Heart right ventricle (tissue), 16 donors: ENCODE measurements at regions not wholly inside any gene's neighbourhood (a gene's known extent, or its start where the extent isn't known, plus 50 kb on each side); places are given as distances from the start of the nearest gene placed in this dataset.

ENCODE experiments used
- ATAC-seq, 8 donors: fragments of 200-7000 bp; cut with Tn5 transposase; one replicate each; pipeline ENCODE4 v1.9.1; 2020; ENCODE audit warnings: mild to moderate bottlenecking in 8 of 8, moderate library complexity in 8 of 8, moderate number of reproducible peaks in 1 of 8
- DNase-seq, 2 donors: peaks; one replicate each; pipeline ENCODE4 v3.0.0-alpha.2; 2020
- H3K27ac ChIP-seq, 10 donors: fragments of 200-600 bp; sonication (generic) in 2 of 10; one replicate each; pipeline versions ENCODE4 v1.5.0 to v1.8.0; 2020 to 2022; ENCODE audit warnings: mild to moderate bottlenecking in 3 of 10
- H3K27me3 ChIP-seq, 7 donors: fragments of 200-600 bp; one replicate each; pipeline ENCODE4 v1.8.0; 2021 to 2022; ENCODE audit warnings: mild to moderate bottlenecking in 2 of 7
- H3K36me3 ChIP-seq, 9 donors: fragments of 200-600 bp; sonication (generic) in 1 of 9; one replicate each; pipeline versions ENCODE4 v1.5.0 to v1.8.0; 2020 to 2022; ENCODE audit warnings: mild to moderate bottlenecking in 2 of 9
- H3K4me1 ChIP-seq, 9 donors: fragments of 200-600 bp; sonication (generic) in 1 of 9; one replicate each; pipeline versions ENCODE4 v1.5.0 to v1.8.0; 2020 to 2022; ENCODE audit warnings: mild to moderate bottlenecking in 4 of 9
- H3K4me3 ChIP-seq, 10 donors: fragments of 200-600 bp; sonication (generic) in 2 of 10; one replicate each; pipeline versions ENCODE4 v1.5.0 to v1.8.0; 2020 to 2022; ENCODE audit warnings: mild to moderate bottlenecking in 7 of 10, moderate library complexity in 2 of 10
- H3K9me3 ChIP-seq, 11 donors: fragments of 200-600 bp in 10 of 11; sonication (generic) in 2 of 11; one replicate each; pipeline versions ENCODE4 v1.5.0 to v1.8.0; 2013 to 2022; ENCODE audit warnings: mild to moderate bottlenecking in 2 of 11, control low read depth in 1 of 11, moderate library complexity in 1 of 11
- WGBS, 2 donors: extraction: QIAGEN DNeasy Blood & Tissue Kit; methylation state at CpG; one replicate each; pipeline ENCODE4 v1.1.7; 2013; ENCODE audit warnings: inconsistent platforms in 1 of 2; 5-methylcytosine and 5-hydroxymethylcytosine counted together
- intact Hi-C, 10 donors: fragments of 100-400 bp; cut with DNase I; formaldehyde crosslinking; loops; one replicate each; pipeline versions ENCODE4 v1.11.1 to v1.14.2; 2022
- TF ChIP-seq, protein P1 (sequence below), 9 donors: fragments of 200-600 bp; sonication (generic) in 2 of 9; IDR thresholded peaks; one replicate each; pipeline versions ENCODE4 v1.5.0 to v1.8.0; 2021 to 2022; ENCODE audit warnings: antibody characterized with exemption in 9 of 9, mild to moderate bottlenecking in 5 of 9, moderate library complexity in 1 of 9
- donor health status: Arrhythmogenic right ventricular cardiomyopathy.
- donor health status: ischemic (EF 13 %, LVEDD 7.1; RV severe dilation, severe dysfunction).
- donor health status: healthy with polysubstance abuse.
- donor health status: DM: no; HTN: yes; CAD: no.
- donor health status: DM: no; HTN: no; CAD: no.
- donor health status: ischemic (EF 25% LVEDD 6.9; RV normal size, moderate dysfunction).
- donor health status: ischemic (EF 25% LVEDD 5.7; RV mildly dilated, moderate dysfunction).
- donor health status: healthy.
- donor health status: DM: yes; HTN: yes; CAD: no.
- donor health status: Ischemic cardiomyopathy.
- donor health status: ischemic (EF 35%, LVEDD 5.7; RV mildly dilated, moderate dysfunction).
- donor health status: nonischemic (EF 11% LVEDD 7.7; RV severe dilation, severe dysfunction).
- donor health status: DM: yes; HTN: yes; CAD: no.
- donor health status: PGD.
- donor health status: ischemic (EF 29% LVEDD 5.4; RV normal size, mild dysfunction).
- donor health status: nonischemic (EF 23%, LVEDD 6.1; RV moderate dilation, normal function).

- DNase-seq (no peak), ATAC-seq (no peak)
- TF ChIP-seq, protein P1, sequence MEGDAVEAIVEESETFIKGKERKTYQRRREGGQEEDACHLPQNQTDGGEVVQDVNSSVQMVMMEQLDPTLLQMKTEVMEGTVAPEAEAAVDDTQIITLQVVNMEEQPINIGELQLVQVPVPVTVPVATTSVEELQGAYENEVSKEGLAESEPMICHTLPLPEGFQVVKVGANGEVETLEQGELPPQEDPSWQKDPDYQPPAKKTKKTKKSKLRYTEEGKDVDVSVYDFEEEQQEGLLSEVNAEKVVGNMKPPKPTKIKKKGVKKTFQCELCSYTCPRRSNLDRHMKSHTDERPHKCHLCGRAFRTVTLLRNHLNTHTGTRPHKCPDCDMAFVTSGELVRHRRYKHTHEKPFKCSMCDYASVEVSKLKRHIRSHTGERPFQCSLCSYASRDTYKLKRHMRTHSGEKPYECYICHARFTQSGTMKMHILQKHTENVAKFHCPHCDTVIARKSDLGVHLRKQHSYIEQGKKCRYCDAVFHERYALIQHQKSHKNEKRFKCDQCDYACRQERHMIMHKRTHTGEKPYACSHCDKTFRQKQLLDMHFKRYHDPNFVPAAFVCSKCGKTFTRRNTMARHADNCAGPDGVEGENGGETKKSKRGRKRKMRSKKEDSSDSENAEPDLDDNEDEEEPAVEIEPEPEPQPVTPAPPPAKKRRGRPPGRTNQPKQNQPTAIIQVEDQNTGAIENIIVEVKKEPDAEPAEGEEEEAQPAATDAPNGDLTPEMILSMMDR (IDR thresholded peaks at IDR 0.05): no peak
- intact Hi-C loops: no loop called here
- peaks cover 0 to 43% (median 22%) of the 10 kb centered on the region in 7 donors for H3K27me3 ChIP-seq
- no peak overlapping the region for H3K4me3 ChIP-seq
- 90 to 92% methylated on average over 37 of the region's 37 CpGs for WGBS, 2 donors
- no peak overlapping the region for H3K27ac ChIP-seq
- no peaks in the 10 kb centered on the region for H3K4me1 ChIP-seq
- no peaks in the 10 kb centered on the region for H3K36me3 ChIP-seq
- peaks cover 0 to 16% (median 0%) of the 10 kb centered on the region in 11 donors for H3K9me3 ChIP-seq
Observed at GRCh38 chr4:3670521-3671519, 95.4 kb upstream of the ADRA2C start.

DNA sequence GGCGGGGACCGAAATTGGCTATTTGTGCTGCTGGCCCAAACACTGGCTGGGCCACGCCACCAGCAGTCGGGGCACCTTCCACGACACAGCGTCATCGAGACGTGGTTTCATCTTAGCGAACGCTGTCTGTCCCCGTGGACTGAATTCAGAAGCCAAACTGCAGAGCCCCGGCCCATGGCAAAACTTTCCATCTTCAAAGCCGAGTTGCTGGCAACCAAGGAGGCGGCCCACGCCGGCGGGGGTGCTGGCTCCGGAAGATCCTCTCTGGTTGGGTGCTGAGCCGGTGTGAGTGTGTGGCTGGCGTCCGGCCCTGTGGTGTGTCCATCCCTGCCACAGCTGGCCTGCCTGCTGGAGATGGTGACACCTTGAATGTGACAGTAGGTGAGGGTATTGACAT, 96.6 kb upstream of the ADRA2C start:
- WGBS, 2 donors: 93 to 94% methylated on average over 21 of the region's 21 CpGs
- TF ChIP-seq, protein P1 (IDR thresholded peaks at IDR 0.05): no peak
- intact Hi-C loops: no loop called here
- H3K27ac ChIP-seq: no peak overlapping the region
- H3K36me3 ChIP-seq: no peaks in the 10 kb centered on the region
- ATAC-seq: no peak
- peaks cover 0 to 16% (median 0%) of the 10 kb centered on the region in 11 donors for H3K9me3 ChIP-seq
- H3K4me1 ChIP-seq: no peaks in the 10 kb centered on the region
- no peak overlapping the region for H3K4me3 ChIP-seq
- peaks cover 0 to 42% (median 13%) of the 10 kb centered on the region in 7 donors for H3K27me3 ChIP-seq
- DNase-seq: no peak

- ATAC-seq: no peak
- Histone ChIP-seq H3K36me3 (no peaks in the 10 kb centered on the region), H3K4me3 (no peak overlapping the region), H3K27me3 (peaks cover 0 to 39% (median 13%) of the 10 kb centered on the region in 7 donors), H3K9me3 (peaks cover 0 to 16% (median 0%) of the 10 kb centered on the region in 11 donors), H3K4me1 (no peaks in the 10 kb centered on the region), H3K27ac (no peak overlapping the region)
- DNase-seq: no peak
- intact Hi-C loops: no loop called here
- 86% methylated on average over 27 of the region's 27 CpGs for WGBS, 2 donors
- TF ChIP-seq, protein P1 (IDR thresholded peaks at IDR 0.05): no peak
Observed at GRCh38 chr4:3668825-3669552, 97.2 kb upstream of the ADRA2C start.

DNA sequence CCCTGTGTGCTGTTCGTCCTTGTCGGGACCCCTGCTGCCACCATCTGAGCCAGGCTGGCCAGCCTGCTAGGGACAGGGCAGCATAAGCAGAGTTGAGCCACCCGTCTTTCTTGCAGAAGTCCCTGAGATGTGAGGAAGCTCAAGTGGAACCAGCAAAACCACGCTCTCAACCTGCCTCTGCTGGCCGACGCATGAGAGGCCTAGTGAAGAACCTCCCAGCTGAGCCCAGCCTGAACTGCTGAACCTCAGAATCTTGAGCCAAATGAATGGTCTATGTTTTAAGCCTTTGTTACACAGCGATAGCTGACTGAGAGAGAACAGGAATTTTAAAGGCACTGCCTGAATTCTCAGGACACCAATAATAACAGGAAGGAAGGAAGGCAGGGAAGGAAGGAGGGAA, 98.9 kb upstream of the ADRA2C start:
- WGBS, 2 donors: 78 to 79% methylated on average over 7 of the region's 7 CpGs

More for the DNA sequence above, 98.9 kb upstream of the ADRA2C start:
- intact Hi-C loops: no loop called here
- Histone ChIP-seq H3K4me3 (no peak overlapping the region), H3K4me1 (no peaks in the 10 kb centered on the region), H3K9me3 (peaks cover 0 to 12% (median 0%) of the 10 kb centered on the region in 11 donors), H3K27ac (no peak overlapping the region), H3K36me3 (no peaks in the 10 kb centered on the region), H3K27me3 (peaks cover 0 to 34% (median 9%) of the 10 kb centered on the region in 7 donors)
- ATAC-seq (no peak), DNase-seq (no peak)
- TF ChIP-seq, protein P1 (IDR thresholded peaks at IDR 0.05): no peak
